Renal pelvis (tissue), 1 donor: ENCODE measurements at regions not wholly inside any gene's neighbourhood (a gene's known extent, or its start where the extent isn't known, plus 50 kb on each side); places are given as distances from the start of the nearest gene placed in this dataset.

Experiments
- DNase-seq: peaks from one replicate; pipeline ENCODE4 v3.0.0-alpha.2; 2013

GRCh38 chr22:27336151-27337090, 465.1 kb downstream of the MN1 start:
- DNase-seq = no peak

- DNase-seq = no peak
Observed at GRCh38 chr22:27337676-27338075, 463.9 kb downstream of the MN1 start.

GRCh38 chr22:27340047-27340446, 461.5 kb downstream of the MN1 start:
- DNase-seq = no peak

DNA sequence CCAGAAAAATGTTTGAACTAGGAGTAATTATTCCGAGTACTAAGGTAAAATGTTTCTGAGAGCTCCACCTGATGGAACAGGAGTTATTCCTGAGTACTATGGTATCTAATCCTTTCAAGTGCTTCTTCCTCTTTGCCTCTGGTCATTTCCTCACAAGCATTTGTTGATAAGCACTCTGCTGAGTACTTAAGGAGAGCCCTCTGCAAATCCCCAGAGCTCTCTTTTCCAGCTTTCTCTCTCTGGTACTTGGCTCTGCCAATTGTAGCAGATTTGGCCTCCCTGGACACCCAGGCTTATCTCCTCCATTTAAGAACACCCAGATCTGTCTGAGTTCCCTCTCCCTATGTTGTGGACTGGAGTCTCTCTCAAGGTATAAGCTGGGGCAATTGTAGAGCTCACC, 457.0 kb downstream of the MN1 start:
- DNase-seq = no peak

DNA sequence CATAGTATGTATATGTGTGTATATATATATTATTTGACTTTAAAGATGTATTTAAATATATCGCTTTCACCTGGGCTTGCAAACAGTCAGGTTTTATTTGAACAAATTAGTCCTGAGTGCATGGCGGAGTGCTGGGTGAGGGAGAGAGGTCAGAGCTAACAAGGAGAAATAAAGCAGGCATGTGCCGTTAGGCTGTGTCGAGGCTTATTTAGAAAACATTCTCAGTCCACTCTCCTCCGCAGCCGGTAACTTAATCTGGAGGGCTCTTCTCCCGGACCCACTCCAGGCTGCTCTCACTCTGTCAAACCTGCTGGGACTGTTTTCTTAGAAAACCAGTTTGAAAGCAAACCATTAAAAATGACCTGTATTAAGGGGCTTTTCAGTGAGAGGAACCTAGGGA, 455.9 kb downstream of the MN1 start:
- peak; percentile 43 for DNase-seq

DNA sequence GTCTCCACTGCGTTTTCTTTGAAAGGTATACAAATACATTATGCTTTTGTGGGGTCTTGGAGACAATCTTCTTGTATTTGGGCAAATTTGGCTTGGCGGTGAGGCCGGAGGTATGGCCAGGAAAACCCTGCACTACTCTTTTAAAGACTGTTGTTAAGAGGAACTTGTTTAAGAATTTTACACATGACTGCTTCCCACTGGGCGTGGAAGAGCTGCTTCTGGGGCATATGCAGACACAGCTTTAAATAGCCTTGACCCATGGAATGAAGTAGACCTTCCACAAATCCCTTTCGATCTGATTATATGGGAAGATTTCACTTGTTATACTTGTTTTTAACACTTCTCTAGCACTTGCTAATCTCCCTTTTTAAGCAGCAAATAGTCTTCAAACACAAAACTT, 453.6 kb downstream of the MN1 start:
- DNase-seq = peak; percentile 57

DNA sequence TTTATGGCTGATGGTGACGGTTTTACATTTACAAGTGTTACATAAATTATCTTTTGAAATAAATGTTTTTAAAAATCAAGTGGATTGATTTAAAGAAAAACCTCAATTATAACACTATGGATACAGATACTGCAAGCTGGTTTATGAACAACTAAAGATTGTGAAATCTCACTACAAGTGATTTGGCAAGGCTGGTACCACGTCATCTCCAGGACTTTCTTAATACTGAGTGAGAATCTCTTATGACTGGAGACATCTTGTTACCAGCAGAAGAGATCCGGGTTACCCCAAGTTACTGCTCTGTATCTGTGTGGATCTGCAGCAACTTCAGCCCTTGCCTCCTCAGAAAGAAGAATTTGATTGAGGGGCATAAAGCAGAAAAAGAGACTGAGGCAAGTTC, 452.9 kb downstream of the MN1 start:
- no peak for DNase-seq

- DNase-seq = no peak
Observed at GRCh38 chr22:27349456-27349855, 452.1 kb downstream of the MN1 start.

GRCh38 chr22:27350306-27350705, 451.2 kb downstream of the MN1 start:
- DNase-seq = no peak

DNA sequence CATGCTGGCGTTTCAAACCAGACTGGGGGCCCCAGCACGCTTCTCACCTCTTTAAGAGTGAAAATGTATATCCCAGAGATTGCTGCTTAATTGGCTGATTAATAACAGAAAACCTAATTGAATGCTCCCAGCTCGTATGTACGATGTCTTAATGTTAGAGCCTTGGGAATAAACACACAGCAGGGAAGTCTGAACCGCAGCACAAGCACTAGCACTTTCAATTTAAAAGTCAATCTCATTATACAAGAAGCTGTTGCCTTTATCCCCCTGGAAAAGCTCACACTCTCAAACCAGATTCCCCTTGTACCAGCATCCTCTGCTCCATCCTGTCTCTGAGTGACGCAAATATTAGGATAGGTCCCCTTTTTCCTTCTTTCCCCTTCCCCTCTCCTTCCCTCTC, 449.1 kb downstream of the MN1 start:
- DNase-seq = no peak

DNA sequence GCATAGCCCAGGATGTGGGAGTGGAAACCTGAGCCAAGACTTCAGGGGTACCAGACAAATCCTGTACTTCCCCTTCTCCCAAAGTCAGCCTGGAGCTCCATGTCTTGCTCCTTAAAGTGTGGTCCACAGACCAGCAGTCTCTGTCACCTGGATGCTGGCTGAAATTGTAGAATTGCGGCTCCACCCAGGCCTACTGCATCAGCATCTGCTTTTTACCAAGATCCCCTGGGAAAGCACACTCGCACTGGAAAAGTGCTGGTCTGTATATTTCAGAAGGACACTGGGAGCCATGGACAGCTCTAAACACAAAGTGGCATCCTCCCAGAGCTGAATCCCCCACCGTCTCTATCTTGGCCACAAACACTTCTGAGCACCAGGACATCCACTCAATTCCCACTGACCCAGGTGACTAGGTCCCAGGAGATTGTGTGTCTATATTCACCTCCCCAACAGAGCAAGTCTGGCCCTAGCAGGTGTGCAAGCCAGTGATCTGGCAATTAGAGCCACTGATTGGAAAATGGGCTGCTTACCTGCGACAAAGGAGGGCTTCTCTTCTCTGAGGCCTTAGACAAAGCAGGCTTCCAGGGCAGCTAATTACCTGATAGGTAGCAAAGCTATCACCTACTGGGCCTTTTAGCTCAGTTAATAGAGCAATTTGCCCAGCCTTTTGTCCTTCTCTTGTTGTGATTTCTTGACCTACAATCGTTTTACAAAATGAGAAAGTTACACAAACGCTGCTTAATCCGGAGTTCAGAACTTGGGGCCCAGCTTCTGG, 443.3 kb downstream of the MN1 start:
- no peak for DNase-seq

GRCh38 chr22:27370269-27370668, 431.3 kb downstream of the MN1 start:
- no peak for DNase-seq

GRCh38 chr22:27370987-27371386, 430.6 kb downstream of the MN1 start:
- DNase-seq = no peak

- DNase-seq = no peak
Observed at GRCh38 chr22:27372364-27372763, 429.2 kb downstream of the MN1 start.

- DNase-seq = peak; percentile 39
Observed at GRCh38 chr22:27372969-27373670, 428.4 kb downstream of the MN1 start.

GRCh38 chr22:27377501-27378295, 423.9 kb downstream of the MN1 start:
- DNase-seq = no peak

DNA sequence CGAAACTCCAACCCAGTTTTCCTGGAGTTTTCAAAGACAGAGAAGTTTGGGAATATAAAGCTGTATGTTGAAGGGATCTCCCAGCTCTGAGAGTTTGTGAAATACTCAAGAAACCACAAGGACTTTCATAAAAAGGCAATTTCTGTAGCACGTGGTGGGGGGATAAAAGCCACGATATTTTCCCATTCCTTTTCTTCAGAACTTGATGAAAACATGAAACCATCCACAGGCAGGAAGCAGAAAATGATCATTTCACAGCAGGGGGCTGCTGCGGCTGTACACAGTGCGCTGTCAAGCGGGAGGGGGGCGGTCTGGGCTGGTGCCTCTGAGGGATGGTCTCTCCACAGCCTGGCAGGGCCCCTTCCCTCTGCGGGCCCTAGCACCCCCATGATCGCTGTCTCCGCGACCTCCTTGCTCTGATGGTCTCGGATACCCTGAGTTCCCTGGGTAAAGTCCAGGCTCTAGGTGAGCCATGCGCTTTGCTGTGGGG, 423.2 kb downstream of the MN1 start:
- DNase-seq = no peak

DNA sequence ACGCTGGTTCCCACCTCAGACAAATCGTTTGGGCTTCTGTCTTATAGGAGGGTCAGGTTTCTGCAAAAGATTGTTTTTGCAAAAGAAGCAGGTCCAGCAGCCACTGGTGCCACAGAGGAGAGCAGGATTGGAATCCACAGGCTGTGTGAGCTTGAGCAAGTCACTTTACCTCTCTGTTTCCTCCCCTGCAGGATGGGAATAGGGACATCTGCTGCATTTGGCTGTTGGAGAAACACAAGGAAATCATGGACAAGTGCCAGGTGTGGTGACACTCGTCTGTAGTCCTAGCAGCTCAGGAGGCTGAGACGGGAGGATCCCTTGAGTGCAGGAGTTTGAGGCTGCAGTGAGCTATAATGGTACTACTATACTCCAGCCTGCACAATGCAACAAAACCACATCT, 422.6 kb downstream of the MN1 start:
- DNase-seq = no peak

DNA sequence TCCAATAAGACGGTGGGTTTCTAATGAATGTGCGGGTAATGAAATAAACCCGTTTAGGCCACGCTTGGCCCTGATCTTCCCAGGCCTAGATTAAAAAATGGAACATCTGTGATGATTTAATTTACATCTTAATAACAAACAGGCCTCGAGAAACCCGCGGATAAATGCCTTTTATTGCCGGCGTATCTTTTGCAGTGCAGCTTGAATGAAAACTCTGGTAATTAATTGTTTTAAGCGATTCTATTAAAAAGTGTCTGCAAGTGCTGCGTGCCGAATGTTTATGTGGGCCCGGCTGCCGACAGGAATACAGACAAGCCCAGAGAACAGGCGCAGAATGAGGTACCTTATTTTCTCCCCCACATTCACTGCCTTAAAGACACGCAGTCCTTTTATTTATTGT, 420.7 kb downstream of the MN1 start:
- DNase-seq = no peak

GRCh38 chr22:27381552-27381951, 420.0 kb downstream of the MN1 start:
- DNase-seq = no peak

DNA sequence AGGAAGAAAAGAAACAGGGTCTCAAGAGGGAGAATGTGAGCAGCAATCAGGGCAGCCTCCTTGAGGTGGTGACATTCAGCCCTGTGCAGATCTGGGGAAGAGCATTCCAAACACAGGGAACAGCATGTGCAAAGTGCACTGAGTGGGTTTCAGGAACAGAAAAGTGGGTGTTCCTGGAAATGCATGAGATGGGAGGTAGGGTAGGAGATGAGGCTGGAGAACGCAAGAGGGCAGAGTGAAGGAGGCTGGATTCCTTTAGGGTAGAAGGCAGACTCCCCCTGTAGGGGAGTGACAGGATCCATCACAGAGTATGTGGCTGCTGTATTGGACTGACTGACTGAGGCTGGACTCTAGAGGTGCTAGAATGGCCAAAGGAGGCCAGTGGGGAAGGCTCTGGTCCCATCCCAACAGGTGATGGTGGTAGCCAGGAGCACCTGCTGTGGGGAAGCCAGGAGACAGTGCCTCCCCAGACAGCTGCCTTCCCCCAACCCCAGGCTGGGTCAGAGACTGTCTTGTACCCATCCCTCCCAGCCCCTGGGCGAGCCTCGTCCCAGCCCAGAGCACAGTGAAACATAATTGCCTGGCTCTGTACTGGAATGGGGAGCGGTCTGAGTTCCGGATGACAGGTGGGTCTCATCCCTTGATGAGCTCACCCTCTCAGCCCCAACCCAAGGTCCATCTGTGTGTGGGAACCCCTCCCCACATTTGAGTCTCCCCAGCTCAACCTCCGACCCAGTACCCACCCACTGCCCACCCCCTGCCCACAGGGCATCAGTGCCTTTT, 419.4 kb downstream of the MN1 start:
- DNase-seq = no peak
